MCF 10A (cell line): ENCODE measurements at regions not wholly inside any gene's neighbourhood (a gene's known extent, or its start where the extent isn't known, plus 50 kb on each side); places are given as distances from the start of the nearest gene placed in this dataset.
"Not testable (repeated sequence)": the region's sequence is repeated elsewhere in the genome, so short reads cannot be mapped to it uniquely, and the experiment has no call there.

Experiments
- BruUV-seq: library from RNA; stranded (reverse); fragments of 400-500 nt; replicated peaks from 2 replicates; lab custom pipeline; 2021; lab: Mats Ljungman, UMichigan
- CTCF ChIA-PET: fragments of 300-600 bp; sonication (Branson Sonifier 250); formaldehyde crosslinking; extraction: SDS; loops from one replicate; lab custom pipeline; 2021; ENCODE audit warnings: antibody characterized with exemption, inconsistent platforms; lab: Yijun Ruan, JAX
- POLR2A ChIA-PET: fragments of 300-600, 350-650 bp; sonication (Branson Sonifier 250); formaldehyde crosslinking; extraction: SDS; loops from one replicate; lab custom pipeline; 2020; ENCODE audit warnings: antibody characterized with exemption, inconsistent platforms; lab: Yijun Ruan, JAX
- DNase-seq: peaks from one replicate; pipeline ENCODE4 v3.0.0-alpha.2; 2018; ENCODE audit not compliant: unreplicated experiment
- H3K27ac Mint-ChIP-seq: one replicate; pipeline ENCODE4 v1.8.0; 2022; ENCODE audit warnings: mild to moderate bottlenecking, low read depth, mixed read lengths; ENCODE audit not compliant: unreplicated experiment
- H3K27me3 Mint-ChIP-seq: one replicate; pipeline ENCODE4 v1.8.0; 2022; ENCODE audit warnings: mixed read lengths; ENCODE audit not compliant: insufficient read depth, unreplicated experiment
- H3K36me3 Mint-ChIP-seq: one replicate; pipeline ENCODE4 v1.8.0; 2022; ENCODE audit warnings: mild to moderate bottlenecking, moderate library complexity, mixed read lengths; ENCODE audit not compliant: insufficient read depth, unreplicated experiment
- H3K4me1 Mint-ChIP-seq: one replicate; pipeline ENCODE4 v1.8.0; 2022; ENCODE audit warnings: mixed read lengths; ENCODE audit not compliant: insufficient read depth, unreplicated experiment
- H3K4me3 Mint-ChIP-seq: one replicate; pipeline ENCODE4 v1.8.0; 2022; ENCODE audit warnings: mild to moderate bottlenecking, moderate library complexity, mixed read lengths; ENCODE audit not compliant: unreplicated experiment
- H3K9me3 Mint-ChIP-seq: one replicate; pipeline ENCODE4 v1.8.0; 2022; ENCODE audit warnings: mixed read lengths; ENCODE audit not compliant: unreplicated experiment
- CTCF ChIP-seq: fragments of 200-600 bp; IDR thresholded peaks from one replicate; pipeline ENCODE4 v1.8.0; 2022; ENCODE audit warnings: antibody characterized with exemption, mild to moderate bottlenecking; ENCODE audit not compliant: unreplicated experiment
- intact Hi-C: fragments of 100-400 bp; cut with micrococcal nuclease; formaldehyde crosslinking; loops from 2 replicates; pipeline ENCODE4 v1.14.1; 2022

- H3K4me1 Mint-ChIP-seq: no peaks in the 10 kb centered on the region
- no TSS peak for BruUV-seq
- intact Hi-C loops: no loop called here
- POLR2A ChIA-PET: no interaction called here
- H3K4me3 Mint-ChIP-seq: no peak overlapping the region
- no peak for DNase-seq
- no peak for TF ChIP-seq CTCF
- H3K27me3 Mint-ChIP-seq: peaks cover 24% of the 10 kb centered on the region
- H3K9me3 Mint-ChIP-seq: no peaks in the 10 kb centered on the region
- H3K36me3 Mint-ChIP-seq: no peaks in the 10 kb centered on the region
- H3K27ac Mint-ChIP-seq: no peak overlapping the region
- CTCF ChIA-PET: no interaction called here
Measured at GRCh38 chr10:23864631-23865147, 344.2 kb upstream of the KIAA1217 start.

GRCh38 chr10:23866985-23867384, 342.0 kb upstream of the KIAA1217 start:
- peaks cover 42% of the 10 kb centered on the region for H3K27me3 Mint-ChIP-seq
- not testable (repeated sequence) for H3K27ac Mint-ChIP-seq, BruUV-seq

GRCh38 chr10:23868121-23868520, 340.8 kb upstream of the KIAA1217 start:
- Mint-ChIP-seq H3K27me3 (peaks cover 42% of the 10 kb centered on the region), H3K4me3 (no peak overlapping the region), H3K27ac (no peak overlapping the region), H3K4me1 (no peaks in the 10 kb centered on the region), H3K9me3 (no peaks in the 10 kb centered on the region), H3K36me3 (no peaks in the 10 kb centered on the region)
- BruUV-seq: no TSS peak
- TF ChIP-seq CTCF: no peak
- CTCF ChIA-PET: no interaction called here
- intact Hi-C loops: no loop called here
- DNase-seq: no peak
- POLR2A ChIA-PET: no interaction called here

More at GRCh38 chr10:23866985-23867384, 342.0 kb upstream of the KIAA1217 start:
- H3K9me3 Mint-ChIP-seq, CTCF ChIA-PET, H3K4me3 Mint-ChIP-seq, H3K4me1 Mint-ChIP-seq, DNase-seq, POLR2A ChIA-PET, H3K36me3 Mint-ChIP-seq, intact Hi-C loops: not testable (repeated sequence)

- Mint-ChIP-seq H3K4me3 (no peak overlapping the region), H3K36me3 (no peaks in the 10 kb centered on the region), H3K27me3 (peaks cover 45% of the 10 kb centered on the region), H3K9me3 (no peaks in the 10 kb centered on the region), H3K27ac (no peak overlapping the region), H3K4me1 (no peaks in the 10 kb centered on the region)
- CTCF ChIA-PET: no interaction called here
- POLR2A ChIA-PET: no interaction called here
- intact Hi-C loops: no loop called here
- no peak for TF ChIP-seq CTCF
- no peak for DNase-seq
- no TSS peak for BruUV-seq
Measured at GRCh38 chr10:23869548-23869947, 339.4 kb upstream of the KIAA1217 start.

GRCh38 chr10:23869996-23870395, 338.9 kb upstream of the KIAA1217 start:
- Mint-ChIP-seq H3K4me3 (no peak overlapping the region), H3K4me1 (no peaks in the 10 kb centered on the region), H3K27me3 (peaks cover 45% of the 10 kb centered on the region), H3K36me3 (no peaks in the 10 kb centered on the region), H3K9me3 (no peaks in the 10 kb centered on the region), H3K27ac (no peak overlapping the region)
- CTCF ChIA-PET: no interaction called here
- no peak for DNase-seq
- intact Hi-C loops: no loop called here
- TF ChIP-seq CTCF: no peak
- BruUV-seq: no TSS peak
- POLR2A ChIA-PET: no interaction called here
